Heart left ventricle (tissue), 13 donors: ENCODE measurements at regions not wholly inside any gene's neighbourhood (a gene's known extent, or its start where the extent isn't known, plus 50 kb on each side); places are given as distances from the start of the nearest gene placed in this dataset.

ENCODE experiments used
- CTCF ChIP-seq, 12 donors: fragments of 200-600 bp; sonication (generic) in 4 of 12; IDR thresholded peaks; one replicate each; pipeline versions ENCODE4 v1.5.0 to v1.8.0; 2018 to 2022; ENCODE audit warnings: antibody characterized with exemption in 12 of 12, mild to moderate bottlenecking in 5 of 12
- POLR2A ChIP-seq, 2 donors: fragments of 450-650 bp; IDR thresholded peaks; one replicate each; pipeline ENCODE4 v1.6.1; 2017; ENCODE audit warnings: antibody characterized with exemption in 2 of 2, mild to moderate bottlenecking in 2 of 2, moderate library complexity in 2 of 2
- donor health status: ischemic (EF 13 %, LVEDD 7.1; RV severe dilation, severe dysfunction).
- donor health status: DM: no; HTN: yes; CAD: no.
- donor health status: DM: no; HTN: no; CAD: no.
- donor health status: ischemic (EF 25% LVEDD 6.9; RV normal size, moderate dysfunction).
- donor health status: ischemic (EF 25% LVEDD 5.7; RV mildly dilated, moderate dysfunction).
- donor health status: ischemic (EF 35%, LVEDD 5.7; RV mildly dilated, moderate dysfunction).
- donor health status: nonischemic (EF 11% LVEDD 7.7; RV severe dilation, severe dysfunction).
- donor health status: DM: yes; HTN: yes; CAD: no.
- donor health status: PGD.
- donor health status: ischemic (EF 29% LVEDD 5.4; RV normal size, mild dysfunction).
- donor health status: nonischemic (EF 23%, LVEDD 6.1; RV moderate dilation, normal function).

- TF ChIP-seq POLR2A (IDR thresholded peaks at IDR 0.05) = no peak
- TF ChIP-seq CTCF (IDR thresholded peaks at IDR 0.05) = no peak
Measured at GRCh38 chr10:31706464-31707092, 222.1 kb downstream of the ARHGAP12 start.
